ENCODE measurements at regions not wholly inside any gene's neighbourhood (a gene's known extent, or its start where the extent isn't known, plus 50 kb on each side); places are given as distances from the start of the nearest gene placed in this dataset.

- DNase-seq = no peak
Measured at GRCh38 chr6:104019075-104019753, 840.5 kb downstream of the HACE1 start.

GRCh38 chr6:104017410-104018381 lies 842.0 kb downstream of the HACE1 start:
- no peak for DNase-seq

GRCh38 chr6:104014163-104014959 lies 845.4 kb downstream of the HACE1 start:
- peak in 2 of 3 donors; percentile 9 to 50 for DNase-seq

- DNase-seq = no peak
Measured at GRCh38 chr6:104013312-104013971, 846.3 kb downstream of the HACE1 start.

- no peak for DNase-seq
Measured at GRCh38 chr6:104010897-104011296, 848.8 kb downstream of the HACE1 start.

GRCh38 chr6:104003803-104004516 lies 855.8 kb downstream of the HACE1 start:
- DNase-seq = no peak

- no peak for DNase-seq
Measured at GRCh38 chr6:103995571-103995970, 864.1 kb downstream of the HACE1 start.

GRCh38 chr6:103983860-103984259 lies 875.9 kb downstream of the HACE1 start:
- DNase-seq = no peak

GRCh38 chr6:103983011-103983410 lies 876.7 kb downstream of the HACE1 start:
- no peak for DNase-seq

GRCh38 chr6:103982574-103982973 lies 877.1 kb downstream of the HACE1 start:
- DNase-seq = no peak

- no peak for DNase-seq
Measured at GRCh38 chr6:103979308-103979707, 880.4 kb downstream of the HACE1 start.

- DNase-seq = no peak
Measured at GRCh38 chr6:103937389-103937788, 922.3 kb downstream of the HACE1 start.

- DNase-seq = peak in 1 of 3 donors; percentile 12
Measured at GRCh38 chr6:103925317-103925716, 934.4 kb downstream of the HACE1 start.

- no peak for DNase-seq
Measured at GRCh38 chr6:103910018-103910417, 949.7 kb downstream of the HACE1 start.

GRCh38 chr6:103908898-103909297 lies 950.8 kb downstream of the HACE1 start:
- DNase-seq = no peak

- DNase-seq = no peak
Measured at GRCh38 chr6:103895136-103895535, 964.6 kb downstream of the HACE1 start.

- DNase-seq = no peak
Measured at GRCh38 chr6:103893141-103893581, 966.6 kb downstream of the HACE1 start.

GRCh38 chr6:103886951-103887350 lies 972.8 kb downstream of the HACE1 start:
- DNase-seq = no peak

- DNase-seq = no peak
Measured at GRCh38 chr6:103885446-103885845, 974.3 kb downstream of the HACE1 start.

GRCh38 chr6:103879800-103880199 lies 979.9 kb downstream of the HACE1 start:
- peak in 1 of 3 donors; percentile 0 for DNase-seq

GRCh38 chr6:103875221-103875620 lies 984.5 kb downstream of the HACE1 start:
- DNase-seq = no peak

- no peak for DNase-seq
Measured at GRCh38 chr6:103874575-103874974, 985.1 kb downstream of the HACE1 start.

Measured in suppressor macrophage treated with lipopolysaccharide for 1 hour (primary cell).